HepG2 (cell line): ENCODE measurements at regions not wholly inside any gene's neighbourhood (a gene's known extent, or its start where the extent isn't known, plus 50 kb on each side); places are given as distances from the start of the nearest gene placed in this dataset.

Experiments used
- ATAC-seq: fragments of 200-7000 bp; cut with Tn5 transposase; 3 replicates; pipeline ENCODE4 v1.9.1; 2020; ENCODE audit warnings: mild to moderate bottlenecking, moderate library complexity
- BruUV-seq: library from RNA; stranded (reverse); fragments of 400-500 nt; replicated peaks from 2 replicates; lab custom pipeline; 2021; lab: Mats Ljungman, UMichigan
- CTCF ChIA-PET: fragments of 300-600 bp; formaldehyde crosslinking; extraction: SDS; loops from one replicate; lab custom pipeline; 2021; ENCODE audit warnings: low total read pairs, inconsistent platforms, low intra/inter-chr PET ratio; lab: Yijun Ruan, JAX
- POLR2A ChIA-PET: fragments of 350-600 bp; sonication (Branson Sonifier 250); formaldehyde crosslinking; loops from one replicate; lab custom pipeline; 2020; ENCODE audit warnings: antibody characterized with exemption, inconsistent platforms; lab: Yijun Ruan, JAX
- DNase-seq: peaks from one replicate; pipeline ENCODE4 v3.0.0-alpha.2; 2015; ENCODE audit warnings: low spot score
- FAIRE-seq: peaks from 3 replicates; lab custom pipeline; 2011; peaks lifted over from hg19 to GRCh38; lab: Jason Lieb, UNC
- H2AFZ ChIP-seq: one replicate; pipeline ENCODE4 v1.6.1; 2011; ENCODE audit warnings: low read length, inconsistent platforms
- H3K27ac ChIP-seq: fragments of 300-600 bp; 3 replicates; pipeline ENCODE4 v1.8.0; 2011; ENCODE audit warnings: mixed run types, mild to moderate bottlenecking, mixed read lengths, low read length, inconsistent platforms; ENCODE audit not compliant: insufficient read depth; ENCODE audit errors: extremely low read length
- H3K27me3 ChIP-seq, 2 experiments: fragments of 200-600 bp in 1 of 2; 2 replicates in 1 of 2; 3 replicates in 1 of 2; pipeline versions ENCODE4 v1.6.0 to v1.8.0; 2011; ENCODE audit warnings: low read length in 2 of 2, mild to moderate bottlenecking in 2 of 2, moderate library complexity in 2 of 2, inconsistent platforms in 1 of 2; ENCODE audit not compliant: insufficient read depth in 2 of 2, control insufficient read depth in 1 of 2
- H3K36me3 ChIP-seq, 2 experiments: fragments of 200-600 bp in 1 of 2; replicated peaks in 1 of 2; 2 replicates in 1 of 2; 3 replicates in 1 of 2; pipeline versions ENCODE4 v1.5.1 to v1.8.0; 2011; ENCODE audit warnings: low read length in 2 of 2, inconsistent platforms in 1 of 2; ENCODE audit not compliant: insufficient read depth in 2 of 2, control insufficient read depth in 1 of 2
- H3K4me1 ChIP-seq: 2 replicates; pipeline ENCODE4 v1.5.1; 2012; ENCODE audit warnings: low read length, inconsistent platforms; ENCODE audit not compliant: insufficient read depth
- H3K4me2 ChIP-seq: 2 replicates; pipeline ENCODE4 v1.6.0; 2011; ENCODE audit warnings: low read depth, low read length, inconsistent platforms
- H3K4me3 ChIP-seq, 3 experiments: fragments of 200-600 bp in 1 of 3; sonication (generic), shearing (Covaris generic) in 1 of 3; replicated peaks in 1 of 3; 2 replicates each; pipeline ENCODE4 v1.5.1; 2011 to 2016; ENCODE audit warnings: low read length in 3 of 3, inconsistent platforms in 2 of 3, low read depth in 2 of 3, mild to moderate bottlenecking in 2 of 3, control low read depth in 1 of 3, mixed read lengths in 1 of 3; ENCODE audit not compliant: insufficient read depth in 1 of 3
- H3K79me2 ChIP-seq: one replicate; pipeline ENCODE4 v1.6.1; 2011; ENCODE audit warnings: low read length, inconsistent platforms; ENCODE audit not compliant: insufficient read depth
- H3K9ac ChIP-seq: 2 replicates; pipeline ENCODE4 v1.6.0; 2011; ENCODE audit warnings: mild to moderate bottlenecking, low read depth, low read length, inconsistent platforms; ENCODE audit not compliant: insufficient read depth
- H3K9me3 ChIP-seq: 2 replicates; pipeline ENCODE4 v1.5.1; 2012; ENCODE audit warnings: mild to moderate bottlenecking, low read length
- H4K20me1 ChIP-seq: 2 replicates; pipeline ENCODE4 v1.6.0; 2011; ENCODE audit warnings: inconsistent platforms, mild to moderate bottlenecking, low read length, moderate library complexity; ENCODE audit not compliant: insufficient read depth
- ARHGAP35 ChIP-seq: sonication (generic); formaldehyde crosslinking; IDR thresholded peaks from 2 replicates; pipeline ENCODE4 v1.9.0; 2022; ENCODE audit warnings: mild to moderate bottlenecking, inconsistent platforms, moderate library complexity, missing genetic modification reagents, borderline replicate concordance
- CENPT ChIP-seq: sonication (generic); formaldehyde crosslinking; IDR thresholded peaks from 2 replicates; pipeline ENCODE4 v1.8.0; 2022; ENCODE audit warnings: low read depth, mild to moderate bottlenecking, moderate library complexity, missing genetic modification reagents
- IKZF5 ChIP-seq: IDR thresholded peaks from 2 replicates; pipeline ENCODE4 v1.6.1; 2018; ENCODE audit warnings: missing genetic modification reagents, mild to moderate bottlenecking, missing compliant biosample characterization
- LBX2 ChIP-seq: sonication (generic); formaldehyde crosslinking; IDR thresholded peaks from 2 replicates; pipeline ENCODE4 v1.5.0; 2020; ENCODE audit warnings: missing genetic modification reagents, mild to moderate bottlenecking, borderline replicate concordance
- MAFG ChIP-seq: sonication (generic); formaldehyde crosslinking; IDR thresholded peaks from 2 replicates; pipeline ENCODE4 v1.5.1; 2020; ENCODE audit warnings: mild to moderate bottlenecking, missing genetic modification reagents
- MXD4 ChIP-seq: IDR thresholded peaks from 2 replicates; pipeline ENCODE4 v1.6.1; 2016; ENCODE audit warnings: mild to moderate bottlenecking, missing biosample characterization, missing genetic modification reagents
- NONO ChIP-seq, 2 experiments: fragments of 450-650 bp in 1 of 2; sonication (generic) in 1 of 2; formaldehyde crosslinking in 1 of 2; IDR thresholded peaks in 1 of 2; conservative IDR thresholded peaks in 1 of 2; 2 replicates each; pipeline versions ENCODE4 v1.6.1 to v1.8.0; 2017 to 2022; ENCODE audit warnings: mild to moderate bottlenecking in 1 of 2, missing genetic modification reagents in 1 of 2, moderate library complexity in 1 of 2
- RFXANK ChIP-seq: IDR thresholded peaks from 2 replicates; pipeline ENCODE4 v1.6.1; 2016
- SNRNP70 ChIP-seq: fragments of 200-400 bp; formaldehyde crosslinking; IDR thresholded peaks from 2 replicates; pipeline ENCODE4 v1.6.1; 2017; ENCODE audit warnings: mild to moderate bottlenecking, low read depth, low read length, moderate library complexity
- TBP ChIP-seq: sonication (generic); formaldehyde crosslinking; IDR thresholded peaks from 2 replicates; pipeline ENCODE4 v1.5.0; 2020; ENCODE audit warnings: missing genetic modification reagents
- TOE1 ChIP-seq: sonication (generic); formaldehyde crosslinking; IDR thresholded peaks from 2 replicates; pipeline ENCODE4 v1.4.0; 2020; ENCODE audit warnings: mild to moderate bottlenecking, missing genetic modification reagents
- ZNF124 ChIP-seq: sonication (generic); formaldehyde crosslinking; IDR thresholded peaks from 2 replicates; pipeline ENCODE4 v1.4.0; 2020; ENCODE audit warnings: missing genetic modification reagents
- ZNF263 ChIP-seq: sonication (generic); formaldehyde crosslinking; IDR thresholded peaks from 2 replicates; pipeline ENCODE4 v1.4.0; 2020; ENCODE audit warnings: missing genetic modification reagents
- ZNF431 ChIP-seq: sonication (generic); formaldehyde crosslinking; IDR thresholded peaks from 2 replicates; pipeline ENCODE4 v1.9.0; 2022; ENCODE audit warnings: missing genetic modification reagents, low read depth, mild to moderate bottlenecking, borderline replicate concordance
- ZNF552 ChIP-seq: sonication (generic); formaldehyde crosslinking; IDR thresholded peaks from 2 replicates; pipeline ENCODE4 v1.9.0; 2022; ENCODE audit warnings: missing genetic modification reagents, mild to moderate bottlenecking, borderline replicate concordance
- ZNF883 ChIP-seq: sonication (generic); formaldehyde crosslinking; IDR thresholded peaks from 2 replicates; pipeline ENCODE4 v1.5.1; 2020; ENCODE audit warnings: mild to moderate bottlenecking, missing genetic modification reagents; ENCODE audit errors: not compliant biosample characterization
- ZNF891 ChIP-seq: sonication (generic); formaldehyde crosslinking; IDR thresholded peaks from 2 replicates; pipeline ENCODE4 v1.5.0; 2020; ENCODE audit warnings: mild to moderate bottlenecking, missing genetic modification reagents
- WGBS: methylation state at CpG from one replicate; pipeline ENCODE4 v1.1.6; 2017; ENCODE audit warnings: low lambda C conversion rate; 5-methylcytosine and 5-hydroxymethylcytosine counted together
- in situ Hi-C: cut with HindIII; loops from 2 replicates; pipeline ENCODE4 v1.10.0; 2017; ENCODE audit warnings: low pct_unique_long_range_greater_than_20kb; ENCODE audit not compliant: extremely low pct_ligation_motif_present
- intact Hi-C: fragments of 100-400 bp; cut with micrococcal nuclease; formaldehyde crosslinking; loops from one replicate; pipeline ENCODE4 v1.10.0; 2022; ENCODE audit not compliant: unreplicated experiment
- TF ChIP-seq, protein P1 (sequence below): sonication (generic); formaldehyde crosslinking; IDR thresholded peaks from 2 replicates; pipeline ENCODE4 v1.4.0; 2020; ENCODE audit warnings: mild to moderate bottlenecking, missing genetic modification reagents
- TF ChIP-seq, protein P2 (sequence below): sonication (generic); formaldehyde crosslinking; IDR thresholded peaks from 2 replicates; pipeline ENCODE4 v1.5.0; 2020; ENCODE audit warnings: missing genetic modification reagents

GRCh38 chr13:85080691-85081090, 718.5 kb downstream of the SLITRK6 start:
- Histone ChIP-seq H3K4me1 (no peaks in the 10 kb centered on the region), H4K20me1 (no peaks in the 10 kb centered on the region), H3K27ac (no peak overlapping the region), H3K4me2 (no peak overlapping the region), H3K4me3 (no peak overlapping the region), H2AFZ (no peak overlapping the region), H3K27me3 (no peaks in the 10 kb centered on the region), H3K9me3 (no peaks in the 10 kb centered on the region), H3K36me3 (no peaks in the 10 kb centered on the region), H3K79me2 (no peaks in the 10 kb centered on the region), H3K9ac (no peak overlapping the region)
- WGBS, result 0% methylated on average over 1 of the region's 1 CpG
- ATAC-seq (no peak), FAIRE-seq (no peak), DNase-seq (no peak)
- POLR2A ChIA-PET, result no interaction called here
- no TSS peak for BruUV-seq
- intact Hi-C loops, result no loop called here
- CTCF ChIA-PET, result no interaction called here
- TF ChIP-seq ZNF124 (CRISPR knock-in tag) (no peak), LBX2 (CRISPR knock-in tag) (no peak), ZNF431 (CRISPR knock-in tag) (no peak), MXD4 (CRISPR knock-in tag) (no peak), RFXANK (no peak), MAFG (no peak), CENPT (no peak), ZNF263 (CRISPR knock-in tag) (no peak), ZNF883 (no peak), TBP (no peak), IKZF5 (CRISPR knock-in tag) (no peak), TOE1 (CRISPR knock-in tag) (no peak), SNRNP70 (no peak), ZNF552 (CRISPR knock-in tag) (no peak), ZNF891 (CRISPR knock-in tag) (no peak), ARHGAP35 (no peak), NONO (IDR thresholded peaks at IDR 0.05) (no peak), NONO (CRISPR knock-in tag; conservative IDR thresholded peaks at IDR 0.05) (no peak)
- TF ChIP-seq, protein P1, sequence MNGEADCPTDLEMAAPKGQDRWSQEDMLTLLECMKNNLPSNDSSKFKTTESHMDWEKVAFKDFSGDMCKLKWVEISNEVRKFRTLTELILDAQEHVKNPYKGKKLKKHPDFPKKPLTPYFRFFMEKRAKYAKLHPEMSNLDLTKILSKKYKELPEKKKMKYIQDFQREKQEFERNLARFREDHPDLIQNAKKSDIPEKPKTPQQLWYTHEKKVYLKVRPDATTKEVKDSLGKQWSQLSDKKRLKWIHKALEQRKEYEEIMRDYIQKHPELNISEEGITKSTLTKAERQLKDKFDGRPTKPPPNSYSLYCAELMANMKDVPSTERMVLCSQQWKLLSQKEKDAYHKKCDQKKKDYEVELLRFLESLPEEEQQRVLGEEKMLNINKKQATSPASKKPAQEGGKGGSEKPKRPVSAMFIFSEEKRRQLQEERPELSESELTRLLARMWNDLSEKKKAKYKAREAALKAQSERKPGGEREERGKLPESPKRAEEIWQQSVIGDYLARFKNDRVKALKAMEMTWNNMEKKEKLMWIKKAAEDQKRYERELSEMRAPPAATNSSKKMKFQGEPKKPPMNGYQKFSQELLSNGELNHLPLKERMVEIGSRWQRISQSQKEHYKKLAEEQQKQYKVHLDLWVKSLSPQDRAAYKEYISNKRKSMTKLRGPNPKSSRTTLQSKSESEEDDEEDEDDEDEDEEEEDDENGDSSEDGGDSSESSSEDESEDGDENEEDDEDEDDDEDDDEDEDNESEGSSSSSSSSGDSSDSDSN (CRISPR knock-in tag), result no peak
- TF ChIP-seq, protein P2, sequence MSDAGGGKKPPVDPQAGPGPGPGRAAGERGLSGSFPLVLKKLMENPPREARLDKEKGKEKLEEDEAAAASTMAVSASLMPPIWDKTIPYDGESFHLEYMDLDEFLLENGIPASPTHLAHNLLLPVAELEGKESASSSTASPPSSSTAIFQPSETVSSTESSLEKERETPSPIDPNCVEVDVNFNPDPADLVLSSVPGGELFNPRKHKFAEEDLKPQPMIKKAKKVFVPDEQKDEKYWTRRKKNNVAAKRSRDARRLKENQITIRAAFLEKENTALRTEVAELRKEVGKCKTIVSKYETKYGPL (CRISPR knock-in tag), result no peak
- TF ChIP-seq, all 625 proteins: peak for 0
- in situ Hi-C loops, result no loop called here
